Activated CD8-positive, alpha-beta memory T cell treated with anti-CD3 and anti-CD28 coated beads for 48 hours (primary cell): ENCODE measurements at regions not wholly inside any gene's neighbourhood (a gene's known extent, or its start where the extent isn't known, plus 50 kb on each side); places are given as distances from the start of the nearest gene placed in this dataset.
"Not testable (repeated sequence)": the region's sequence is repeated elsewhere in the genome, so short reads cannot be mapped to it uniquely, and the experiment has no call there.

Experiments used
- DNase-seq, 3 experiments: peaks; one replicate each; pipeline ENCODE4 v3.0.0-alpha.2; 2020; ENCODE audit warnings: low read depth in 2 of 3, low spot score in 2 of 3

GRCh38 chr9:41643571-41644279, 454.6 kb upstream of the ZNG1F start:
- DNase-seq = peak in 2 of 3 experiments; percentile 13 to 29

- not testable (repeated sequence) for DNase-seq
These were observed 444.6 kb upstream of the ZNG1F start for GRCh38 chr9:41633726-41634125.

GRCh38 chr9:41623666-41624065, 434.5 kb upstream of the ZNG1F start:
- DNase-seq = not testable (repeated sequence)

GRCh38 chr9:41619254-41619653, 430.1 kb upstream of the ZNG1F start:
- not testable (repeated sequence) for DNase-seq

GRCh38 chr9:41606961-41607547, 417.9 kb upstream of the ZNG1F start:
- not testable (repeated sequence) for DNase-seq

GRCh38 chr9:41565572-41565971, 376.5 kb upstream of the ZNG1F start:
- not testable (repeated sequence) for DNase-seq
